NCI-H510A (cell line): ENCODE measurements at regions not wholly inside any gene's neighbourhood (a gene's known extent, or its start where the extent isn't known, plus 50 kb on each side); places are given as distances from the start of the nearest gene placed in this dataset.
"Not testable (repeated sequence)": the region's sequence is repeated elsewhere in the genome, so short reads cannot be mapped to it uniquely, and the experiment has no call there.

Experiments used
- DNase-seq: peaks from one replicate; lab custom pipeline; 2025; lab: John Stamatoyannopoulos, UW

GRCh38 chr16:47905771-47906170 lies 250.0 kb downstream of the ABCC12 start:
- DNase-seq = no peak

DNA sequence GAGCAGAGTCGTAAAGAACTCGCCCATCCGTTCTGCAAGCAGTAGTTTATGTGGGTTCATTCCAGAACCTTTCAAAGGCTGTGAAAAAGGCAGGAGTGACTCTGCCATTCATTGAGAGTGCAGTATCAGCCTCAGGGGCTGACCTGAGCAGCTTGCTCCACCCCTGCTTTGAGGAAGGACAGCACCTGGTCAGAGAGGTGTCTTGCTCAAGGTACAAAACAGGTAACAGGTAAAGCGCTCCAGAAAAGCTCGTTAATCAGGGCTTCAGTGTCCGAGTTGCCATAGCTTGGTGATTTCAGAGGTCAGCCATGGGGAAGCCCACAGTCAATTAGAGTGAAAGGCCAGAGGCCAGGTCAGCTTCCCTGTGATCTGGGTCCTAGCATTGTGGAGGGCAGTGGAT lies 251.1 kb downstream of the ABCC12 start:
- DNase-seq = no peak

- no peak for DNase-seq
Observed at GRCh38 chr16:47903470-47903869, 252.3 kb downstream of the ABCC12 start.

- not testable (repeated sequence) for DNase-seq
Observed at GRCh38 chr16:47897105-47897504, 258.7 kb downstream of the ABCC12 start.

- DNase-seq = no peak
Observed at GRCh38 chr16:47895146-47895545, 260.6 kb downstream of the ABCC12 start.

DNA sequence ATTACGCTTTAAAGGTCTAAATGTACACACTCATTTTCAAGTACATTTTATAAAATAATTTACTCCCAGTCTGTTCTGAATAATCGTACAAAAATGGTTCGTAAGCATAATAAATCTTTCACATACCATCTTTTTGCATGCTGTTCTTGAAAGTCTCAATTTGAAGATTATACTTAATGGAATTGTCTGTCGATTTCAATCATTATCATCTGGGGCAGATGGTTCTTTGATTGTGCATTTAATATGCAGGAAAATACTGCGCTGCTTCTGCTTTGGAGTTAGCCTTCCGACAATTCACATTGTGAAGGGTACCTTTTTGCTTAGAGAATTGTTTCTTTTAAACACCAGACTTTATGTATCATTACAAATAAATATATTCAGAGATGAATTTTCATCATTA lies 262.8 kb downstream of the ABCC12 start:
- DNase-seq = no peak

GRCh38 chr16:47888734-47889133 lies 267.1 kb downstream of the ABCC12 start:
- DNase-seq = no peak

DNA sequence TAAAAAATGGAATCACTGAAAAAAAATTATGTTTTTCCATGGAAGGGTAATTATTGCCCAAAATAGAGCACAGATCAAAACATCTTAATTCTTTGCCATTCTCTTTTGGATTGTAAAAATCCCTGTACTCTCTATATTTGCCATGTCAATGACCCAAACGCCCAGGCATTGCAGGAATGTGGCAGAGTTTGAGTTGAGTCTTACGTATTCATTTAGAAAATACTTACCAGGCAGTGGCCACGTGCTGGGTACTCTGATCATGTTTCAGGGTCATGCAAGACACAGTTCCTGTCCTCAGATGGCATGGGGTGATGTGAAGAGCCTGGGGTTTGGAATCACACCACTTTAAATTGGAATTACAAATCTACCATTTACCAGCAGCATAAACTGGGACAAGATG lies 267.7 kb downstream of the ABCC12 start:
- DNase-seq = no peak

- no peak for DNase-seq
Observed at GRCh38 chr16:47887496-47887895, 268.3 kb downstream of the ABCC12 start.

- no peak for DNase-seq
Observed at GRCh38 chr16:47886631-47887415, 269.0 kb downstream of the ABCC12 start.

GRCh38 chr16:47886139-47886538 lies 269.7 kb downstream of the ABCC12 start:
- no peak for DNase-seq

GRCh38 chr16:47885489-47885888 lies 270.3 kb downstream of the ABCC12 start:
- no peak for DNase-seq

- no peak for DNase-seq
Observed at GRCh38 chr16:47884116-47884725, 271.6 kb downstream of the ABCC12 start.

DNA sequence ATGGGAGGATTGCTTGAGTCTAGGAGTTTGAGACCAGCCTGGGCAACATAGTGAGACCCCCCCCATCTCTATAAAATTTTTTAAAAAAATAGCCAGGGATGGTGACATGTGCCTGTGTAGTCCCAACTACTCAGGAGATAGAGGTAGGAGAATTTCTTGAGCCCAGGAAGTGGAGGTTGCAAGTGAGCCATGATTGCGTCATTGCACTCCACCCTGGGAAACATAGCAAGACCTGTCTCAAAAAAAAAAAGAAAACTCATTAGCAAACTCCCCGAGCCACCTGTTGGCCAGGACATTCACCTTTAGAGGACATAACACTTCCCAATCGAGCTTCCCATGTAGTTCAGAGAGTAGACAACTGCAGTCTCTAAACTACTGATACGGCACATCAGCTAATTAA lies 274.2 kb downstream of the ABCC12 start:
- DNase-seq = no peak

GRCh38 chr16:47880653-47881052 lies 275.1 kb downstream of the ABCC12 start:
- DNase-seq = no peak

DNA sequence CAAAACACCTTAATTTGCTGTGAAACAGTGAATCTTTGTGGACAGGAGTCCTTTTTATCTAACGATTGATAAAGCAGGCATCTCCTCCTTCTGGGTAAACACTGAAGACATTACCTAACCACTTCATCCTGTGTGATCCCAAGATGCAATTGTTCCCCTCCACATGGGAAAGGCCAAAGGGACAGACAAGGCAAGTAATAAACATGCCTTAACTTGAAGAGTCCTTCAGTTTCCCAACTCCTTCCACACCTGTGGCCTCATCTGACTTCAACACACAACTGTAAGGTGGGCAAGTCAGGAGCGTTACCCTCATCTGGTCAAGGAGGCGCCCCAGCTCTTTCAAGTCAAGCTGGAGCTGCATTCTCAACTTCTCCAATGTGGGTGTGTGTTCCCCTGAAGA lies 278.6 kb downstream of the ABCC12 start:
- DNase-seq = no peak

GRCh38 chr16:47876511-47876910 lies 279.3 kb downstream of the ABCC12 start:
- DNase-seq = no peak

DNA sequence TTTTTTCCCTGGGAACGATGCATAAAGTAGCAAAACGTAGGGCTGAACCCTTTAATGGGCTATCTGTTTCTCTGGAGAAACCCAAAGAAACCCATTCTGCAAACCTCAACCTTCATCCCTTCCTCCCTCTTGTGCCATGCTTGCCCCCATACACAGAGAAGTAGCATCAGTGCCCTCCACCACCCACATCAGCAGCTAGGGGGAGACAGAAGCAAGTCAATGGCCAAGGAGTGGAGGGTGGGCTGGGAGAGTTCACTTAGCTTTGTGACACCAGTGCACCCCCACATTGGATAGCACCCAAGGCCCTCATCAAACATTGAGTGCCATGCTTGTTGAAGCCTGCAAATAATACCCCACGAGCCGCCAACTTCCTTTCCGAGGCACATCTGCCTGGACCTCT lies 282.4 kb downstream of the ABCC12 start:
- no peak for DNase-seq

DNA sequence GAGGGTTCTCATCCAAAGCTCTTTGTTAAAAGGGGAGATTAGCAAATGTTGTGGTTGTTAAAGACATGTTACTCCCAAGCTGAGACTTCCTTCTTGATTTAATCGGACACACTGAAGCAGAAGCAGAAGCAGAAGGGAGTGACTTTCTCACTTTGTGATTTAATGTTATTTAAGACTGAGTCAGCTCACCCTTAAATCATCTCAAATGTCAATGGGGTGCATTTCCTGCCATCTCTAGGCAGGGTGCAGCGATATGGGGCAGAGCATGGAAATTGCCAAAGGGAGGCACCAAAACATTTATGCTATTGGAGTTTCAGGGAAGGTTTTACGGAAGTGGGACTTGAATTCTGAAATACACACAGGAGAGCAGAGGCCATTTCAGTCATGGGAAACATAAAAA lies 283.6 kb downstream of the ABCC12 start:
- no peak for DNase-seq

- no peak for DNase-seq
Observed at GRCh38 chr16:47866423-47866822, 289.4 kb downstream of the ABCC12 start.

- no peak for DNase-seq
Observed at GRCh38 chr16:47865337-47865855, 290.4 kb downstream of the ABCC12 start.

- not testable (repeated sequence) for DNase-seq
Observed at GRCh38 chr16:47864262-47864661, 291.5 kb downstream of the ABCC12 start.

GRCh38 chr16:47861999-47862398 lies 293.8 kb downstream of the ABCC12 start:
- no peak for DNase-seq
